Gastrocnemius medialis (tissue), 4 donors: ENCODE measurements at regions not wholly inside any gene's neighbourhood (a gene's known extent, or its start where the extent isn't known, plus 50 kb on each side); places are given as distances from the start of the nearest gene placed in this dataset.

ENCODE experiments used
- CTCF ChIP-seq, 5 experiments: fragments of 450-650 bp in 3 of 5; fragments of 200-600 bp in 2 of 5; sonication (generic) in 2 of 5; IDR thresholded peaks in 4 of 5; conservative IDR thresholded peaks in 1 of 5; 1 replicate in 4 of 5; 2 replicates in 1 of 5; pipeline ENCODE4 v1.5.1; 2016 to 2019; ENCODE audit warnings: antibody characterized with exemption in 5 of 5, mild to moderate bottlenecking in 3 of 5, moderate library complexity in 3 of 5
- POLR2A ChIP-seq, 2 donors: fragments of 450-650 bp; IDR thresholded peaks; one replicate each; pipeline ENCODE4 v1.6.1; 2017; ENCODE audit warnings: antibody characterized with exemption in 2 of 2, mild to moderate bottlenecking in 2 of 2, moderate library complexity in 2 of 2

GRCh38 chr6:21928827-21929226, 335.3 kb downstream of the SOX4 start:
- TF ChIP-seq CTCF (IDR thresholded peaks at IDR 0.05 in 4 of 5, conservative IDR thresholded peaks at IDR 0.05 in 1 of 5) (no peak), POLR2A (IDR thresholded peaks at IDR 0.05) (no peak)
